ENCODE measurements at regions not wholly inside any gene's neighbourhood (a gene's known extent, or its start where the extent isn't known, plus 50 kb on each side); places are given as distances from the start of the nearest gene placed in this dataset.

GRCh38 chr5:54366707-54367106 is 56.3 kb upstream of the ARL15 start:
- DNase-seq, result no peak

GRCh38 chr5:54363669-54364068 is 53.3 kb upstream of the ARL15 start:
- DNase-seq, result no peak

GRCh38 chr5:54362992-54363625 is 52.7 kb upstream of the ARL15 start:
- DNase-seq, result no peak

- no peak for DNase-seq
These were observed 52.1 kb upstream of the ARL15 start for GRCh38 chr5:54362434-54362833.

GRCh38 chr5:54361691-54362411 is 51.5 kb upstream of the ARL15 start:
- no peak for DNase-seq

- no peak for DNase-seq
These were observed 50.7 kb upstream of the ARL15 start for GRCh38 chr5:54360925-54361662.

Data from eye (tissue), 1 donor.